PC-3 (cell line): ENCODE measurements at regions not wholly inside any gene's neighbourhood (a gene's known extent, or its start where the extent isn't known, plus 50 kb on each side); places are given as distances from the start of the nearest gene placed in this dataset.

Experiments used
- ATAC-seq: fragments of 200-7000 bp; cut with Tn5 transposase; 2 replicates; pipeline ENCODE4 v1.9.1; 2020; ENCODE audit warnings: mild to moderate bottlenecking, moderate library complexity
- BruUV-seq: library from RNA; stranded (reverse); fragments of 400-500 nt; replicated peaks from 2 replicates; lab custom pipeline; 2021; lab: Mats Ljungman, UMichigan
- CTCF ChIA-PET: fragments of 300-600 bp; sonication (Branson Sonifier 250); formaldehyde crosslinking; loops from one replicate; lab custom pipeline; 2022; ENCODE audit warnings: antibody characterized with exemption; lab: Charles Lee
- POLR2A ChIA-PET: fragments of 300-600 bp; sonication (Branson Sonifier 250); formaldehyde crosslinking; loops from one replicate; lab custom pipeline; 2022; ENCODE audit warnings: antibody characterized with exemption; ENCODE audit not compliant: unreplicated experiment; lab: Charles Lee
- DNase-seq: peaks from one replicate; pipeline ENCODE4 v3.0.0-alpha.2; 2015
- H2AFZ ChIP-seq: fragments of 300-600 bp; sonication (generic); 2 replicates; pipeline ENCODE4 v1.6.0; 2016; ENCODE audit warnings: antibody characterized with exemption, low read length
- H3F3A ChIP-seq: fragments of 300-600 bp; sonication (generic); one replicate; pipeline ENCODE4 v1.6.0; 2017; ENCODE audit warnings: antibody characterized with exemption, low read length, control low read depth, mild to moderate bottlenecking; ENCODE audit not compliant: unreplicated experiment
- H3K27ac ChIP-seq: fragments of 300-600 bp; sonication (generic); 2 replicates; pipeline ENCODE4 v1.5.1; 2016; ENCODE audit warnings: mild to moderate bottlenecking, low read length
- H3K27me3 ChIP-seq: fragments of 300-600 bp; sonication (generic); 2 replicates; pipeline ENCODE4 v1.6.1; 2016; ENCODE audit warnings: low read length, mixed read lengths
- H3K36me3 ChIP-seq: fragments of 300-600 bp; sonication (generic); 2 replicates; pipeline ENCODE4 v1.6.1; 2016; ENCODE audit warnings: low read depth, mixed run types, low read length, mixed read lengths
- H3K4me1 ChIP-seq: fragments of 300-600 bp; sonication (generic); 2 replicates; pipeline ENCODE4 v1.5.1; 2016; ENCODE audit warnings: low read length; ENCODE audit not compliant: insufficient read depth
- H3K4me2 ChIP-seq: fragments of 300-600 bp; sonication (generic); 2 replicates; pipeline ENCODE4 v1.6.0; 2016; ENCODE audit warnings: low read length
- H3K4me3 ChIP-seq: fragments of 300-600 bp; sonication (generic); 2 replicates; pipeline ENCODE4 v1.5.1; 2016; ENCODE audit warnings: mild to moderate bottlenecking, low read length, mixed read lengths
- H3K79me2 ChIP-seq: fragments of 300-600 bp; sonication (generic); 2 replicates; pipeline ENCODE4 v1.6.1; 2017; ENCODE audit warnings: low read length, mixed read lengths
- H3K9ac ChIP-seq: fragments of 300-600 bp; sonication (generic); 2 replicates; pipeline ENCODE4 v1.6.0; 2016; ENCODE audit warnings: mild to moderate bottlenecking, low read length
- H3K9me2 ChIP-seq: fragments of 300-600 bp; sonication (generic); replicated peaks from 2 replicates; pipeline ENCODE4 v1.6.1; 2016; ENCODE audit warnings: mixed run types, low read length, mixed read lengths
- H3K9me3 ChIP-seq: fragments of 300-600 bp; sonication (generic); 2 replicates; pipeline ENCODE4 v1.6.1; 2016; ENCODE audit warnings: low read length, mixed read lengths
- H4K20me1 ChIP-seq: fragments of 300-600 bp; sonication (generic); 2 replicates; pipeline ENCODE4 v1.6.1; 2016; ENCODE audit warnings: low read length, mixed read lengths
- EZH2 ChIP-seq: fragments of 300-600 bp; sonication (generic); IDR thresholded peaks from one replicate; pipeline ENCODE4 v1.6.1; 2017; ENCODE audit warnings: antibody characterized with exemption, mild to moderate bottlenecking, low read length; ENCODE audit not compliant: unreplicated experiment
- EZH2phosphoT487 ChIP-seq: fragments of 300-600 bp; sonication (generic); IDR thresholded peaks from 2 replicates; pipeline ENCODE4 v1.6.1; 2018; ENCODE audit warnings: mild to moderate bottlenecking, antibody characterized with exemption, low read length, borderline replicate concordance
- intact Hi-C: fragments of 100-400 bp; cut with micrococcal nuclease; formaldehyde crosslinking; loops from 2 replicates; pipeline ENCODE4 v1.9.0; 2023
- TF ChIP-seq, protein P1 (sequence below): fragments of 300-600 bp; sonication (generic); conservative IDR thresholded peaks from 2 replicates; pipeline ENCODE4 v1.5.1; 2017; ENCODE audit warnings: antibody characterized with exemption, low read depth, mild to moderate bottlenecking, low read length

DNA sequence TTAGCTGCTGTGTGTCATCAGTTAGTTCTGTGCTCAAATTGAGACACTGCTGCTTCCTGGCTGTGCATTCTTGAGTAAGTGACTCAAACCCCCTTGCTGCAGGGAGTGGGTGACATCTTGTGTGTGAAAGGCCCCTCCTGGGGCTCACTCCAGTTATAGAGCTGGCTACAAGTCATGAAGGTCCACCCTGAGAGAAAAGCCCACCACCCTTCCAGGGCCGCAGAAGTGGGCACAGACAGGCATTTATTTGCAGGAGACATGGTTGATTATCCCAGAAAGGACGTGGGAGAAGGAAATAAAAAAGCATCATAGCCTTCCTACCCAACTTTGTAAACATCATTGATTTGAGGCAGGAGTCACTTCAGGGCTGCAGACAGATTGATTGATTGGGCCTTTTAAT lies 550.6 kb downstream of the MATN1 start:
- no peak overlapping the region for H3K4me3 ChIP-seq
- no TSS peak for BruUV-seq

DNA sequence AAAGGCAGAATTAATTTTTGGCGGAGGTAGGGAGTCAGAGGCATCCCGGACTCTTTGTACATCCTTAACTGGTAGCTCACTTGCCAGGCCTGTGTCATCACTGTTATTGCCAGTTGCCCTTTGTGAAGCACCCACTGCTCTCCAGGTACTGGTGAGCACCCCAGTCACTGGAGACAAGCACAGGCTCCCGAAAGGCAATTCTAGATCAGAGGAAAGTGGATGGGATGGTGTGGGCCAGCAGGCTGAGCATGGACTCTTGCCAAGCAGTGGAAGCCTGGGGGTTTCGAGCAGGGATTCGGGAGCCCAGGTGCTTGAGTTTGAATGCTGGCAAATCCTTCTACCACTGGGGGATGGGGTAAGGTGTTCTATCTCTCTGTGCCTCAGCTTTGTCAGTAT lies 551.1 kb downstream of the MATN1 start:
- H3K36me3 ChIP-seq: no peaks in the 10 kb centered on the region
- CTCF ChIA-PET: no interaction called here
- H3K27me3 ChIP-seq: peaks cover 23% of the 10 kb centered on the region
- H2AFZ ChIP-seq: no peak overlapping the region
- DNase-seq: no peak
- H3K9me2 ChIP-seq: no peaks in the 10 kb centered on the region
- no peak overlapping the region for H3K9ac ChIP-seq
- H4K20me1 ChIP-seq: no peaks in the 10 kb centered on the region
- intact Hi-C loops: no loop called here
- H3K27ac ChIP-seq: no peak overlapping the region
- no TSS peak for BruUV-seq
- no peaks in the 10 kb centered on the region for H3K79me2 ChIP-seq
- H3K4me1 ChIP-seq: no peaks in the 10 kb centered on the region
- POLR2A ChIA-PET: no interaction called here
- TF ChIP-seq EZH2 (no peak), EZH2phosphoT487 (no peak)
- TF ChIP-seq, protein P1, sequence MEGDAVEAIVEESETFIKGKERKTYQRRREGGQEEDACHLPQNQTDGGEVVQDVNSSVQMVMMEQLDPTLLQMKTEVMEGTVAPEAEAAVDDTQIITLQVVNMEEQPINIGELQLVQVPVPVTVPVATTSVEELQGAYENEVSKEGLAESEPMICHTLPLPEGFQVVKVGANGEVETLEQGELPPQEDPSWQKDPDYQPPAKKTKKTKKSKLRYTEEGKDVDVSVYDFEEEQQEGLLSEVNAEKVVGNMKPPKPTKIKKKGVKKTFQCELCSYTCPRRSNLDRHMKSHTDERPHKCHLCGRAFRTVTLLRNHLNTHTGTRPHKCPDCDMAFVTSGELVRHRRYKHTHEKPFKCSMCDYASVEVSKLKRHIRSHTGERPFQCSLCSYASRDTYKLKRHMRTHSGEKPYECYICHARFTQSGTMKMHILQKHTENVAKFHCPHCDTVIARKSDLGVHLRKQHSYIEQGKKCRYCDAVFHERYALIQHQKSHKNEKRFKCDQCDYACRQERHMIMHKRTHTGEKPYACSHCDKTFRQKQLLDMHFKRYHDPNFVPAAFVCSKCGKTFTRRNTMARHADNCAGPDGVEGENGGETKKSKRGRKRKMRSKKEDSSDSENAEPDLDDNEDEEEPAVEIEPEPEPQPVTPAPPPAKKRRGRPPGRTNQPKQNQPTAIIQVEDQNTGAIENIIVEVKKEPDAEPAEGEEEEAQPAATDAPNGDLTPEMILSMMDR: no peak
- no peak overlapping the region for H3K4me3 ChIP-seq
- no peaks in the 10 kb centered on the region for H3K9me3 ChIP-seq
- H3F3A ChIP-seq: no peaks in the 10 kb centered on the region
- ATAC-seq: no peak
- H3K4me2 ChIP-seq: no peak overlapping the region

More for the DNA sequence above, 550.6 kb downstream of the MATN1 start:
- H3F3A ChIP-seq: no peaks in the 10 kb centered on the region
- no peak overlapping the region for H3K27ac ChIP-seq
- ATAC-seq (no peak), DNase-seq (no peak)
- no peaks in the 10 kb centered on the region for H3K36me3 ChIP-seq
- H3K9ac ChIP-seq: no peak overlapping the region
- TF ChIP-seq EZH2phosphoT487 (no peak), EZH2 (no peak)
- TF ChIP-seq, protein P1: no peak
- H3K9me3 ChIP-seq: no peaks in the 10 kb centered on the region
- no peaks in the 10 kb centered on the region for H3K4me1 ChIP-seq
- ChIA-PET POLR2A (no interaction called here), CTCF (no interaction called here)
- H3K79me2 ChIP-seq: no peaks in the 10 kb centered on the region
- no peak overlapping the region for H3K4me2 ChIP-seq
- H3K27me3 ChIP-seq: peaks cover 19% of the 10 kb centered on the region
- H2AFZ ChIP-seq: no peak overlapping the region
- no peaks in the 10 kb centered on the region for H3K9me2 ChIP-seq
- intact Hi-C loops: no loop called here
- H4K20me1 ChIP-seq: no peaks in the 10 kb centered on the region

DNA sequence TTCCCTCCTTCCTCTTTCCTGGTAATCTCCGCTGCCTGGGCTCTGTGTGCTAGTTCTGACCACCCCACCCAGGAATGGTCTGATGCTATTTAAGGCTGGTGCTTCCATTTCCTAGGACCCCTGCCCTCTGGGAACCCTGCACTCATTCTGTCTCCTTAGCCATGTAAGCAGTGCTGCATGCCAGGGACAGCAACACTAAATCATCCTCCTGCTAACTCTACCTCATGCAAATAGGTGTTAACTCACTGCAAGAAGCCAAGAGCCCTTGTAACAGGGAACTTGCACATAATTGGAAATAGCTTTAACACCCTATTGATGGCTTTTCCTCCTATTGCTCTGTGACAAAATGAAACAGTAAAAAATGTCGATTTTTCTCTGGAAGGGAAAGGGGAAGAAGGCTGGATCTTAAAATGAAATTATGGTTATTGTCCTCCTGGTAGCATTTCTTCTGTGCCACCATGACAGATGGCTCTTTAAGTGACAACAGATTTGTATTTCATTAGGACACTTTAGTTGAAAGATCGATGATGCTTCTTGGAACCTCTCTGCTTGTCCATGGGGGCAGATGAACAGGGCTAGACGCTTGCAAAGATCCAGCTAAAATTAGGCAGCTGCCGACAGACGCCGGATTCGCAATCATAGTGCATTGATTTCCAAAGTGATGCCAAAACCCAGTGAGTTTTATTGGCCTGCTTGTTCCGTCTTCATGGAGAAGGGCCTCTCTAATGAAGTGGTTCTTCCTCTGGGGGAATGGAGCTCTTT lies 551.7 kb downstream of the MATN1 start:
- ATAC-seq: no peak
- Histone ChIP-seq H4K20me1 (no peaks in the 10 kb centered on the region), H2AFZ (no peak overlapping the region), H3F3A (no peaks in the 10 kb centered on the region), H3K27me3 (peaks cover 23% of the 10 kb centered on the region), H3K4me3 (no peak overlapping the region), H3K79me2 (no peaks in the 10 kb centered on the region), H3K9me3 (no peaks in the 10 kb centered on the region), H3K4me2 (no peak overlapping the region), H3K9me2 (no peaks in the 10 kb centered on the region), H3K4me1 (no peaks in the 10 kb centered on the region), H3K36me3 (no peaks in the 10 kb centered on the region), H3K9ac (no peak overlapping the region), H3K27ac (no peak overlapping the region)
- intact Hi-C loops: no loop called here
- no peak for TF ChIP-seq EZH2
- TF ChIP-seq EZH2phosphoT487: no peak
- TF ChIP-seq, protein P1: no peak
- no peak for DNase-seq
- POLR2A ChIA-PET: no interaction called here
- CTCF ChIA-PET: no interaction called here
- BruUV-seq: no TSS peak
